WI38 (cell line): ENCODE measurements at regions not wholly inside any gene's neighbourhood (a gene's known extent, or its start where the extent isn't known, plus 50 kb on each side); places are given as distances from the start of the nearest gene placed in this dataset.

Source experiments
- H3K4me3 ChIP-seq: 2 replicates; pipeline ENCODE4 v1.5.1; 2011; ENCODE audit warnings: low read depth, mild to moderate bottlenecking, control low read depth, low read length
- CTCF ChIP-seq: IDR thresholded peaks from 2 replicates; pipeline ENCODE4 v1.5.1; 2012; ENCODE audit warnings: low read depth, mild to moderate bottlenecking, control low read depth, low read length

DNA sequence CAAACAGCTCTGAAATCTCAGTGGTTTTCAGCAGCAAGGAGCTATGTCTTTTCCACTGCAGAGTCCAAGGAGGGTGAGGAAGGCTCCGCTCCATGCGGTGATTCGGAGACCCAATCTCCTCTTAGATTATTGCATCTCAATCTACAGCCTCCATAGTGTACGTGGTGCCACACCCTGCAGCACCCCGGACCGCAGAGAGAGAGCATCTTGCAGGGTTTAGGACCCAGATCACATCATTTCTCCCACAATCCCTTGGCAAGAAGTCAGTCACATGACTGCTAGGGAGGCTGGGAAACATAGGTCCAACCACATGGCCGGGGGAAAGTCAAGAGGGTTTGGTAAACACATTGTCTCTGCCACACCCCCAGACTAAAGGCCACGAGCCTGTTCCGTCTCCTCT lies 209.4 kb upstream of the TMEM132C start:
- no peak overlapping the region for H3K4me3 ChIP-seq
- TF ChIP-seq CTCF, result no peak

DNA sequence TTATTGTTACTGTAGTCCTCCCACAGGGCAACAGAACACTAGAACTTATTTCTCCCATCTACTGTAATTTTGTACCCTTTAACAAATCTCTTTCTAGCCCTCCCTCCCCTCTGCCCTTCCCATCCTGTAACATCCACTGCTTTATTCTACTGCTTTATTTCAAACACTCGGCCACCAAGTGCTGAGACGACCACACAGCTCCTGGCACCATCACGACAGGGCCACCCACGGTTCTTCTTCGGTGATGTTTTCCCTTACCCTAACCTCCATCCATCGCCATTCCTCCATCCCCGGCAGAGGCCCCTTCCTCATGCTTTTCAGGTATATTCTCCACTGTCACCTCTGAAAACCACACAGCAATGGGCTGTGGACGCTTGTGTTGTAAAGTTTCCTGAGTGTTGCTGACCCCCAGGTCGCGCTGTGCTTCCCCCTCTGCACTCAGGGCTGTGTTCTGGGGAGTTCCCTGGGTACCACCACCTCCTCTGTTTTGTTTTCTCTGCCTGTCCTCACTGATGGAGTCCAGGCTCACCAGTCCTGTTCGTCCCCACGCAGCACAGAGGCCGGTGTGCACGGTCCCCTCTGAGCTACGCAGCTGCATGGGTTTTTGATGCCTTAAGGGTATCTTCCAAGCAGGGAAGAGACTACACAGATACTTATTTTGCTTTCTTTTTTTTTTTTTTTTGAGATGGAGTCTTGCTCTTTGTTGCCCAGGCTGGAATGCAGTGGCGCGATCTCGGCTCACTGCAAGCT lies 207.2 kb upstream of the TMEM132C start:
- no peak overlapping the region for H3K4me3 ChIP-seq

DNA sequence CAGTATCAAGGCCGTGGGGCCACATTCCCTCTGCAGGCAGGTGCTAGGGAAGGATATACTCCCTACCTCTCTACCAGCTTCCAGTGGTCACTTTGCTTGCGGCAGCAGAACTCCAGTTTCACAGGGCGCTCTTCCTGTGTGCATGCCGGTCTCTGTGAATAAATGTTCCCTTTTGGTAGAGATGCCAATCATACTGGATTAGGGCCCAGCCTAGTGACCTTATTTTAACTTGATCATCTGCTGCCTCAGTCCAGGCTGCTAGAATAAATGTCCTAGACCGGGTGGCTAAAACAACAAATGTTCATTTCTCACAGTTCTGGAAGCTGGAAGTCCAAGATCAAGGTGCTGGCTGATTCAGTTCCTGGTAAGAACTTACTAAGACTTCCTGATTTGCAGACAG lies 198.8 kb upstream of the TMEM132C start:
- no peak overlapping the region for H3K4me3 ChIP-seq
- TF ChIP-seq CTCF, result no peak

More for the DNA sequence above, 207.2 kb upstream of the TMEM132C start:
- no peak for TF ChIP-seq CTCF

DNA sequence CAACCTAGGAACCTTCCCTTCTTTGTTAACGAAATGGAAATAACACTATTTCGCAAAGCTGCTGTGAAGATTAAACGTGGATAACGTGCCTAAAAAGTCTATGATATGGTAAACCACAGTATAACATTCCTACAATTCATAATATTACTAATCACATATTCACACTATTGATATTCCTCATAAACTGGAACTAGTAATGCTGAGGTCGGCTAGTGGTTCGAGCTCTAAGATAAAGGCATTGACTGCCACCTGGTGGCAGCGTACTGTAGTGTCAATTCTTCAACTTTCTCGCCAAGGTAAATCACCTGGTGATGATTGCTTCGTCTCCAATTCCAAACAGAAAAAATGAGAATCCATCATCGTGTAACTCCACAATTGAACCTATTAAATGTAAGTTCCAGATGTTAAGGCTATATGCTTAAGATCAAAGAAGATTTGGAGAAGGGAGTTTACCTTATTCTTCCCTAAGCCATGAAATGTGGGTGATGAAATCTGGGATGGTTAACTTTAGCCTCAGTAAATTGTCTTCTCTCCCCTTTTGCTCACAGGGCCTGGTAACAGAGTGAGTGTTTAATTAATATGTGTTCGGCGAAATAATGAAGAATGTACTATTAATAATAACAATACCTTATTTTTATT lies 197.5 kb upstream of the TMEM132C start:
- TF ChIP-seq CTCF, result peak; percentile 67
- no peak overlapping the region for H3K4me3 ChIP-seq

- no peak for TF ChIP-seq CTCF
Observed at GRCh38 chr12:128073937-128074336, 193.0 kb upstream of the TMEM132C start.

DNA sequence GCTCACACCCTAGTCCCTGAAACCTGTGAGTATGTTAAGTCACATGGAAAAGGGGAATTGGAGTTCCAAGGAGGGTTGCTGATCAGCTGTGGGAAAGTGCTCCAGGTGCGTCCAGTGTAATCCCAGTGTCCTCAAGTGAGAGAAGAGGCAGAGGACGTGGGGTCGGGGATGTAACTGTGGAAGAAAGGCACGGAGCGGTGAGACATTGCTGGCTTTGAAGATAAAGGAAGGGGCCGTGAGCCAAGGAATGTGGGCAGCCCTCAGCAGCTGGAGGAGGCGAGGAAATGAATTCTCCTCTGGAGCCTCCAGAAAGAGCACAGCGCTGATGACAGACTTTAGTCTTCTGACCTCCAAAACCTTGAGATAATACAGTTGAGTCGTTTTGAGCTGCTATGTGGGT lies 191.6 kb upstream of the TMEM132C start:
- no peak for TF ChIP-seq CTCF
- H3K4me3 ChIP-seq, result no peak overlapping the region

More at GRCh38 chr12:128073937-128074336, 193.0 kb upstream of the TMEM132C start:
- no peak overlapping the region for H3K4me3 ChIP-seq

DNA sequence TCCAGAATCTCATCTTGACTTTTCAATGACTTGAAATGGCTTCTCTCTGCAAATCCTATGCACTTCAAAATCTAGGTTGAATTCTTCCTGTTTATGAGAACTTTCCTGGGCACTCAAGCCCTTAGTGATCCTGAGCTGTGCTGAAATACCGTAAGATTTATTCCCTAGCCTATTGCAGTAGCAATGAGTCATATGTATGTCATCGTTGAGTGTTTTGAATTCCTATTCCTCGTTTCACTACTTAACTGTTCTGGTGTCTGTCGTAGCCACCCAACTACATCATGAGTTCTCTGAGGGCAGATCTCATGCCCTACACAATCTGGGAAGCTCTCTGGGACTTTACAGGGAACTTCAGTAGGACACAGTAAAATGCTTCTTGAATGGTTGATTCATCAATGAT lies 190.8 kb upstream of the TMEM132C start:
- H3K4me3 ChIP-seq, result no peak overlapping the region
- TF ChIP-seq CTCF, result no peak
